Natural killer cell (primary cell): ENCODE measurements at regions not wholly inside any gene's neighbourhood (a gene's known extent, or its start where the extent isn't known, plus 50 kb on each side); places are given as distances from the start of the nearest gene placed in this dataset.

Experiments used
- ATAC-seq, 3 donors: fragments of 150-1000 bp in 2 of 3; fragments of 200-7000 bp in 1 of 3; cut with Tn5 transposase; 1 replicate in 1 of 3; 2 replicates in 2 of 3; pipeline ENCODE4 v1.10.0; 2021; ENCODE audit warnings: mild to moderate bottlenecking in 2 of 3, moderate library complexity in 2 of 3
- DNase-seq, 2 donors: peaks; one replicate each; pipeline versions ENCODE4 v3.0.0 to v3.0.0-alpha.2; 2013 to 2021; ENCODE audit warnings: mixed read lengths in 1 of 2
- H3K27ac ChIP-seq: one replicate; pipeline ENCODE4 v1.5.1; 2013; ENCODE audit warnings: mild to moderate bottlenecking, low read length
- H3K27me3 ChIP-seq: one replicate; pipeline ENCODE4 v1.6.1; 2013; ENCODE audit warnings: low read length; ENCODE audit not compliant: control insufficient read depth, insufficient read depth
- H3K36me3 ChIP-seq: one replicate; pipeline ENCODE4 v1.6.1; 2013; ENCODE audit warnings: low read length; ENCODE audit not compliant: control insufficient read depth, insufficient read depth
- H3K4me1 ChIP-seq: one replicate; pipeline ENCODE4 v1.6.1; 2013; ENCODE audit warnings: low read length; ENCODE audit not compliant: control insufficient read depth, insufficient read depth
- H3K4me3 ChIP-seq: one replicate; pipeline ENCODE4 v1.5.1; 2013; ENCODE audit warnings: low read length
- H3K9me3 ChIP-seq: one replicate; pipeline ENCODE4 v1.6.1; 2013; ENCODE audit warnings: low read length; ENCODE audit not compliant: control insufficient read depth, insufficient read depth
- H3K27ac Mint-ChIP-seq, 2 donors: one replicate each; pipeline ENCODE4 v1.8.0; 2022; ENCODE audit warnings: mild to moderate bottlenecking in 2 of 2, mixed read lengths in 2 of 2, moderate library complexity in 1 of 2
- H3K27me3 Mint-ChIP-seq, 2 donors: one replicate each; pipeline ENCODE4 v1.8.0; 2022; ENCODE audit warnings: low read depth in 2 of 2, mixed read lengths in 2 of 2
- H3K36me3 Mint-ChIP-seq: one replicate; pipeline ENCODE4 v1.8.0; 2022; ENCODE audit warnings: mixed read lengths
- H3K4me1 Mint-ChIP-seq, 2 donors: one replicate each; pipeline ENCODE4 v1.8.0; 2022; ENCODE audit warnings: mixed read lengths in 2 of 2
- H3K4me3 Mint-ChIP-seq: one replicate; pipeline ENCODE4 v1.8.0; 2022; ENCODE audit warnings: mild to moderate bottlenecking, moderate library complexity, mixed read lengths
- H3K9me3 Mint-ChIP-seq, 2 donors: one replicate each; pipeline ENCODE4 v1.8.0; 2022; ENCODE audit warnings: mixed read lengths in 2 of 2
- WGBS: methylation state at CpG from one replicate; pipeline ENCODE4 v1.1.7; 2013; ENCODE audit warnings: missing lambda C conversion rate; ENCODE audit not compliant: insufficient coverage; 5-methylcytosine and 5-hydroxymethylcytosine counted together
- intact Hi-C: fragments of 100-400 bp; cut with micrococcal nuclease; formaldehyde crosslinking; loops from one replicate; pipeline ENCODE4 v1.14.2; 2022
- TF ChIP-seq, protein P1 (sequence below): fragments of 200-600 bp; IDR thresholded peaks from one replicate; pipeline ENCODE4 v1.8.0; 2022; ENCODE audit warnings: antibody characterized with exemption

DNA sequence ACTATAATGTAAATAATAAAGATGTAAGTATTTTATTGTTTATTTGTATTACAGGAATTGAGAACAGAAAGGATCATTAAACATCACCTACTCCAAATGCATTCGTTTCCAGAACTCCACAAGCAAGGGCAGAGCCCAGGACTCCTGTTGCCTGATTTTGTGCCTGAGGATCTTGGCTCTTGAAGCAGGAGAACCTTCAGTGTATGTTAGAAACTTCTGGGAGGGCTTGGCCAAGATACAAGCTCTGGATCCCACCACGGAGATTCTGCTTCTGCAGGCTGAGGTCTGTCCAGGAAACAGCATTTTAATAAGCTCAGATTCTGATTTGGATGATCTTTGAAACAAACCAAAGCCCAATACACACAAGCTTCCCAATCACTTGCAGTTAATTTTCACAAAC, 142.4 kb upstream of the SOX11 start:
- H3K4me3 Mint-ChIP-seq, result no peak overlapping the region
- DNase-seq (no peak), ATAC-seq (no peak)
- no peaks in the 10 kb centered on the region for H3K4me1 Mint-ChIP-seq
- no peaks in the 10 kb centered on the region for H3K27me3 Mint-ChIP-seq
- H3K36me3 Mint-ChIP-seq, result no peaks in the 10 kb centered on the region
- peaks cover 17 to 25% of the 10 kb centered on the region in 2 donors for H3K9me3 Mint-ChIP-seq
- TF ChIP-seq, protein P1, sequence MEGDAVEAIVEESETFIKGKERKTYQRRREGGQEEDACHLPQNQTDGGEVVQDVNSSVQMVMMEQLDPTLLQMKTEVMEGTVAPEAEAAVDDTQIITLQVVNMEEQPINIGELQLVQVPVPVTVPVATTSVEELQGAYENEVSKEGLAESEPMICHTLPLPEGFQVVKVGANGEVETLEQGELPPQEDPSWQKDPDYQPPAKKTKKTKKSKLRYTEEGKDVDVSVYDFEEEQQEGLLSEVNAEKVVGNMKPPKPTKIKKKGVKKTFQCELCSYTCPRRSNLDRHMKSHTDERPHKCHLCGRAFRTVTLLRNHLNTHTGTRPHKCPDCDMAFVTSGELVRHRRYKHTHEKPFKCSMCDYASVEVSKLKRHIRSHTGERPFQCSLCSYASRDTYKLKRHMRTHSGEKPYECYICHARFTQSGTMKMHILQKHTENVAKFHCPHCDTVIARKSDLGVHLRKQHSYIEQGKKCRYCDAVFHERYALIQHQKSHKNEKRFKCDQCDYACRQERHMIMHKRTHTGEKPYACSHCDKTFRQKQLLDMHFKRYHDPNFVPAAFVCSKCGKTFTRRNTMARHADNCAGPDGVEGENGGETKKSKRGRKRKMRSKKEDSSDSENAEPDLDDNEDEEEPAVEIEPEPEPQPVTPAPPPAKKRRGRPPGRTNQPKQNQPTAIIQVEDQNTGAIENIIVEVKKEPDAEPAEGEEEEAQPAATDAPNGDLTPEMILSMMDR, result no peak
- intact Hi-C loops, result no loop called here
- Histone ChIP-seq H3K36me3 (no peaks in the 10 kb centered on the region), H3K27ac (no peak overlapping the region), H3K4me1 (no peaks in the 10 kb centered on the region), H3K4me3 (no peak overlapping the region), H3K27me3 (no peaks in the 10 kb centered on the region), H3K9me3 (no peaks in the 10 kb centered on the region)
- 33% methylated on average over 2 of the region's 2 CpGs for WGBS
- H3K27ac Mint-ChIP-seq, result no peak overlapping the region

DNA sequence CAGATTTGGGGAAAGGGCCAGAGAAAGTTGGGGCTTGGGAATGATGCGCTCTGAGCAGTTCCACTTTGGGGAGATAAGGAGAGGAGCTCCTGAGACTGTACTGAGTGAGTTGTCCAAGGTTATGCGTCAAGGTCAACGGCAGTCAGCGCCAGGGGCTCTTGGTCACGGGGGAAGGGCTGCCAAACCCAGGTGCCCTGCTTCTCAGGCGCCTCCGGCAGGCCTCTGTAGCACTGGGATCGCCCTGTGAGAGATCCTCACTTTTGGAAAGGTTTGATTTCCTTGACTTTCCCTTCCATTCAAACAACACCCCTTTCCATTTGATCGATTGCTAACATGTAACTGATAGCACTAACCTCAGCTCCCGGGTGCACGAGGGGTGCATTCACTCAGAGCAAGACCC, 136.5 kb upstream of the SOX11 start:
- intact Hi-C loops, result no loop called here
- no peak for DNase-seq
- Mint-ChIP-seq H3K27ac (no peak overlapping the region), H3K27me3 (no peaks in the 10 kb centered on the region), H3K36me3 (no peaks in the 10 kb centered on the region), H3K4me3 (no peak overlapping the region), H3K9me3 (peaks cover 11 to 27% of the 10 kb centered on the region in 2 donors), H3K4me1 (no peaks in the 10 kb centered on the region)
- TF ChIP-seq, protein P1, result no peak
- WGBS, result 88% methylated on average over 11 of the region's 11 CpGs
- Histone ChIP-seq H3K4me1 (no peaks in the 10 kb centered on the region), H3K9me3 (peaks cover 5% of the 10 kb centered on the region), H3K27ac (no peak overlapping the region), H3K4me3 (no peak overlapping the region), H3K36me3 (no peaks in the 10 kb centered on the region), H3K27me3 (no peaks in the 10 kb centered on the region)
- ATAC-seq, result no peak

DNA sequence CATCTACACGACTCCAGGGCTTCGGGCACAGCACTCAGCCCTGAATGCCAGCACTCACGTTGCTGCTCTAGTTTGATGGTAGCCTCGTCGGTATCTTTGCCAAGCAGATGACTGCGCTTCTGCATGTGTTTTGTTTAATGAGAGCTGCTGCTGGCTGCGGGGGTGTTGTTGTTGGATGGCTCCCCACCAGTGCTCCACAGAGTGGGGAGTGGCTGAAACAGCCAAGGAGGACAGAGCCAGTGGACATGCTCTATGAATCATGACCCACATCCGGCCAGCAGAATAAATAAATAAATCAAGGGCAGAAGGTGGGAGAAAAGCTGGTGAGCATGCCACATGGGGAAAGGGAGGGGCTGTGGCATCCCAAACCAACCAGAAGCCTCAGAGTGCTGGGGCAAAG, 131.2 kb upstream of the SOX11 start:
- intact Hi-C loops, result no loop called here
- Histone ChIP-seq H3K9me3 (no peaks in the 10 kb centered on the region), H3K4me1 (no peaks in the 10 kb centered on the region), H3K4me3 (no peak overlapping the region), H3K27me3 (no peaks in the 10 kb centered on the region), H3K27ac (no peak overlapping the region), H3K36me3 (no peaks in the 10 kb centered on the region)
- H3K4me3 Mint-ChIP-seq, result no peak overlapping the region
- no peaks in the 10 kb centered on the region for H3K27me3 Mint-ChIP-seq
- ATAC-seq (no peak), DNase-seq (no peak)
- peaks cover 4 to 12% of the 10 kb centered on the region in 2 donors for H3K9me3 Mint-ChIP-seq
- H3K36me3 Mint-ChIP-seq, result no peaks in the 10 kb centered on the region
- H3K4me1 Mint-ChIP-seq, result no peaks in the 10 kb centered on the region
- no peak overlapping the region for H3K27ac Mint-ChIP-seq
- TF ChIP-seq, protein P1, result no peak
- WGBS, result 86% methylated on average over 8 of the region's 8 CpGs

DNA sequence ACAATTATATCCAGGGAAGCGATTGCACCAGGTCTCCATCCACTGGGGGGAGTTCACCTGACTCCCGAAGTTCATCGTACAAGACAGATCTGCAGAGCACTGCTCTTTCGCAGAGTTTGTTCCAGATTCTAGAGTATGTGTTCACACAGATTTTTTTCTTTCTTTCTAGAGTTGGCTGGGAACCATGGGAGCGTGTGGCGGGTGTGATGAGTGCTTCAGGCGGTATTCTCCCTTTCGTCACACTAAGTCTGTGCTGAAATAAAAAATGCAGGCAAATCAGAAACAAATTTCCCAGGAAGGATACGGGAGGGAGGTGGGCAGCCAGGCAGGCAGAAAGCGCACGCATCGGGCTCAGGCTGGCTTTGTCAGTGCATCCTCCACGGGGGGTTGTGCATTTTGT, 129.8 kb upstream of the SOX11 start:
- intact Hi-C loops, result no loop called here

More for the DNA sequence above, 129.8 kb upstream of the SOX11 start:
- Mint-ChIP-seq H3K36me3 (no peaks in the 10 kb centered on the region), H3K4me1 (no peaks in the 10 kb centered on the region), H3K27ac (no peak overlapping the region), H3K27me3 (no peaks in the 10 kb centered on the region), H3K9me3 (peaks cover 4 to 10% of the 10 kb centered on the region in 2 donors), H3K4me3 (no peak overlapping the region)
- Histone ChIP-seq H3K4me1 (no peaks in the 10 kb centered on the region), H3K36me3 (no peaks in the 10 kb centered on the region), H3K4me3 (no peak overlapping the region), H3K27ac (no peak overlapping the region), H3K27me3 (no peaks in the 10 kb centered on the region), H3K9me3 (no peaks in the 10 kb centered on the region)
- ATAC-seq (no peak), DNase-seq (no peak)
- TF ChIP-seq, protein P1, result no peak
- 87% methylated on average over 13 of the region's 13 CpGs for WGBS
